ENCODE measurements at regions not wholly inside any gene's neighbourhood (a gene's known extent, or its start where the extent isn't known, plus 50 kb on each side); places are given as distances from the start of the nearest gene placed in this dataset.
"Not testable (repeated sequence)": the region's sequence is repeated elsewhere in the genome, so short reads cannot be mapped to it uniquely, and the experiment has no call there.

GRCh38 chr2:193270816-193271215 lies 1076.1 kb upstream of the TMEFF2 start:
- DNase-seq = no peak

- DNase-seq = no peak
Observed at GRCh38 chr2:193267496-193268002, 1072.8 kb upstream of the TMEFF2 start.

GRCh38 chr2:193253014-193253530 lies 1058.3 kb upstream of the TMEFF2 start:
- no peak for DNase-seq

- no peak for DNase-seq
Observed at GRCh38 chr2:193251909-193252308, 1057.2 kb upstream of the TMEFF2 start.

GRCh38 chr2:193250389-193250788 lies 1055.7 kb upstream of the TMEFF2 start:
- DNase-seq = no peak

- DNase-seq = no peak
Observed at GRCh38 chr2:193240752-193241151, 1046.0 kb upstream of the TMEFF2 start.

GRCh38 chr2:193231634-193232033 lies 1036.9 kb upstream of the TMEFF2 start:
- DNase-seq = no peak

- DNase-seq = no peak
Observed at GRCh38 chr2:193228276-193228675, 1033.5 kb upstream of the TMEFF2 start.

GRCh38 chr2:193222454-193222853 lies 1027.7 kb upstream of the TMEFF2 start:
- no peak for DNase-seq

GRCh38 chr2:193219413-193219812 lies 1024.7 kb upstream of the TMEFF2 start:
- no peak for DNase-seq

GRCh38 chr2:193201583-193201982 lies 1006.9 kb upstream of the TMEFF2 start:
- DNase-seq = no peak

- no peak for DNase-seq
Observed at GRCh38 chr2:193199322-193199721, 1004.6 kb upstream of the TMEFF2 start.

- no peak for DNase-seq
Observed at GRCh38 chr2:193187816-193188215, 993.1 kb upstream of the TMEFF2 start.

- DNase-seq = not testable (repeated sequence)
Observed at GRCh38 chr2:193170981-193171380, 976.2 kb upstream of the TMEFF2 start.

- DNase-seq = no peak
Observed at GRCh38 chr2:193156480-193156879, 961.7 kb upstream of the TMEFF2 start.

- no peak for DNase-seq
Observed at GRCh38 chr2:193154076-193154475, 959.3 kb upstream of the TMEFF2 start.

- no peak for DNase-seq
Observed at GRCh38 chr2:193153576-193153975, 958.8 kb upstream of the TMEFF2 start.

- not testable (repeated sequence) for DNase-seq
Observed at GRCh38 chr2:193142467-193142866, 947.7 kb upstream of the TMEFF2 start.

- DNase-seq = no peak
Observed at GRCh38 chr2:193141998-193142397, 947.3 kb upstream of the TMEFF2 start.

GRCh38 chr2:193140895-193141294 lies 946.2 kb upstream of the TMEFF2 start:
- DNase-seq = not testable (repeated sequence)

- no peak for DNase-seq
Observed at GRCh38 chr2:193124815-193125214, 930.1 kb upstream of the TMEFF2 start.

GRCh38 chr2:193114827-193115226 lies 920.1 kb upstream of the TMEFF2 start:
- DNase-seq = no peak

GRCh38 chr2:193112986-193113385 lies 918.3 kb upstream of the TMEFF2 start:
- DNase-seq = no peak

- DNase-seq = no peak
Observed at GRCh38 chr2:193103064-193103463, 908.3 kb upstream of the TMEFF2 start.

Data from nucleus accumbens (tissue), 56 donors.